Posterior vena cava (tissue), 2 donors: ENCODE measurements at regions not wholly inside any gene's neighbourhood (a gene's known extent, or its start where the extent isn't known, plus 50 kb on each side); places are given as distances from the start of the nearest gene placed in this dataset.
"Not testable (repeated sequence)": the region's sequence is repeated elsewhere in the genome, so short reads cannot be mapped to it uniquely, and the experiment has no call there.

ENCODE experiments used
- DNase-seq: peaks from one replicate; pipeline ENCODE4 v3.0.0-alpha.2; 2020; ENCODE audit warnings: low spot score
- intact Hi-C, 2 donors: fragments of 100-400 bp; cut with DNase I; formaldehyde crosslinking; loops; one replicate each; pipeline versions ENCODE4 v1.14.1 to v1.14.2; 2022 to 2023
- donor health status: DM: yes; HTN: yes; CAD: no.
- donor health status: DM: yes; HTN: yes; CAD: no.

- no peak for DNase-seq
- intact Hi-C loops: loop anchor here (2.0 to 5.0 kb wide), 2 partner anchors 342 to 344 kb away; no protein-coding TSS in a partner anchor
These were observed 202.4 kb upstream of the EDNRB start for GRCh38 chr13:78121001-78121400.

GRCh38 chr13:78120144-78120543 lies 201.5 kb upstream of the EDNRB start:
- intact Hi-C loops: loop anchor here (2.0 to 5.0 kb wide), 2 partner anchors 341 to 343 kb away; no protein-coding TSS in a partner anchor
- not testable (repeated sequence) for DNase-seq

GRCh38 chr13:78117070-78117469 lies 198.4 kb upstream of the EDNRB start:
- intact Hi-C loops: loop anchor here in 1 of 2 donors (5.0 kb wide), 1 partner anchor 330 kb away; no protein-coding TSS in a partner anchor
- DNase-seq: not testable (repeated sequence)

- DNase-seq: no peak
- intact Hi-C loops: no loop called here
These were observed 187.0 kb upstream of the EDNRB start for GRCh38 chr13:78105656-78106055.

GRCh38 chr13:78103936-78104335 lies 185.3 kb upstream of the EDNRB start:
- DNase-seq: no peak
- intact Hi-C loops: no loop called here

GRCh38 chr13:78102741-78103140 lies 184.1 kb upstream of the EDNRB start:
- DNase-seq: no peak
- intact Hi-C loops: no loop called here

GRCh38 chr13:78102121-78102677 lies 183.6 kb upstream of the EDNRB start:
- intact Hi-C loops: no loop called here
- DNase-seq: no peak

GRCh38 chr13:78100486-78100885 lies 181.9 kb upstream of the EDNRB start:
- intact Hi-C loops: no loop called here
- DNase-seq: no peak

- intact Hi-C loops: no loop called here
- DNase-seq: no peak
These were observed 179.6 kb upstream of the EDNRB start for GRCh38 chr13:78098249-78098648.

GRCh38 chr13:78096221-78096620 lies 177.6 kb upstream of the EDNRB start:
- no peak for DNase-seq
- intact Hi-C loops: no loop called here

- no peak for DNase-seq
- intact Hi-C loops: no loop called here
These were observed 169.5 kb upstream of the EDNRB start for GRCh38 chr13:78087966-78088678.

- no peak for DNase-seq
- intact Hi-C loops: no loop called here
These were observed 167.0 kb upstream of the EDNRB start for GRCh38 chr13:78085434-78086225.

GRCh38 chr13:78084401-78084800 lies 165.8 kb upstream of the EDNRB start:
- intact Hi-C loops: no loop called here
- DNase-seq: no peak

GRCh38 chr13:78078168-78078567 lies 159.5 kb upstream of the EDNRB start:
- DNase-seq: no peak
- intact Hi-C loops: no loop called here

- no peak for DNase-seq
- intact Hi-C loops: no loop called here
These were observed 148.7 kb upstream of the EDNRB start for GRCh38 chr13:78067290-78067689.

GRCh38 chr13:78065141-78065540 lies 146.5 kb upstream of the EDNRB start:
- intact Hi-C loops: no loop called here
- DNase-seq: no peak

- no peak for DNase-seq
- intact Hi-C loops: no loop called here
These were observed 143.2 kb upstream of the EDNRB start for GRCh38 chr13:78061806-78062205.

GRCh38 chr13:78060966-78061365 lies 142.3 kb upstream of the EDNRB start:
- intact Hi-C loops: no loop called here

GRCh38 chr13:78056865-78057264 lies 138.2 kb upstream of the EDNRB start:
- DNase-seq, intact Hi-C loops: not testable (repeated sequence)

More at GRCh38 chr13:78060966-78061365, 142.3 kb upstream of the EDNRB start:
- no peak for DNase-seq

- intact Hi-C loops: no loop called here
These were observed 135.5 kb upstream of the EDNRB start for GRCh38 chr13:78054157-78054556.

More at GRCh38 chr13:78054157-78054556, 135.5 kb upstream of the EDNRB start:
- no peak for DNase-seq
